ENCODE measurements at regions not wholly inside any gene's neighbourhood (a gene's known extent, or its start where the extent isn't known, plus 50 kb on each side); places are given as distances from the start of the nearest gene placed in this dataset.
"Not testable (repeated sequence)": the region's sequence is repeated elsewhere in the genome, so short reads cannot be mapped to it uniquely, and the experiment has no call there.

- DNase-seq (ENCODE audit: low spot score): no peak
Observed at GRCh38 chr15:36177590-36178302, 401.7 kb upstream of the CDIN1 start.

DNA sequence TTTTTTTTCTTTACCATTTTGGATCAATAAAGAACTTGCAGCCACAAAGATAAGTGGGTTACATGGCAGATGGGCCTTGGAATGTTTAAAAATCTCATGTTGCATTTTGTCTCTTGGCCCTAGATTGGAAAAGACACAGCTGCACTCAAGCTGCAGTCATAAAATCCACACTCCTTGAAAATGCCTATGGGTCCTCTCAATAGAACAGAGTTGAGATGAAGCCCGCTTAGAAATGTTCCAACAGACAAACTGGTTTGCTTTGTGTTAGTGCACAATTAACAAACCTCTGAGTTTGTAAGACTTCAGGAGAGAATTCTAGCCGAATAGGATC lies 401.2 kb upstream of the CDIN1 start:
- DNase-seq (ENCODE audit: low spot score): no peak

- no peak for DNase-seq (ENCODE audit: low spot score)
Observed at GRCh38 chr15:36183201-36183600, 396.2 kb upstream of the CDIN1 start.

- no peak for DNase-seq (ENCODE audit: low spot score)
Observed at GRCh38 chr15:36185438-36185837, 394.0 kb upstream of the CDIN1 start.

GRCh38 chr15:36185845-36186244 lies 393.6 kb upstream of the CDIN1 start:
- no peak for DNase-seq (ENCODE audit: low spot score)

GRCh38 chr15:36186376-36186775 lies 393.1 kb upstream of the CDIN1 start:
- DNase-seq (ENCODE audit: low spot score): no peak

DNA sequence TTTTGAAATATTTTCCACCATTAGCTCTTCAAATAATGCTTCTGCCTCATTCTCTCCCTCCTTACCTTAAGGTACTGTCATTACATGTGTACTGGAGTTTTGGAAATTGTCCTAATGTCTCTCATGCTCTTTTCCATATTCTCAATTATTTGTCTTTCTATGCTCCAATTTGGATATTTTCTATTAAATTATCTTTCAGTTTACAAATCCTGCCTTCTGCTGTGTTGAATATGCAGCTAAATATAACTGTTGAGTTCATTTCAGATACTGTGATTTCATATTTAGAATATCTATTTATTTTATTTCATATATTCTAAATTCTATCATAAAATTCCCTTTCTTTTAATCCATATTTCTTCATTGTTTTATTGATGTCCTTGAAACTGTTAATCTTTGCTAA lies 388.0 kb upstream of the CDIN1 start:
- DNase-seq (ENCODE audit: low spot score): no peak

DNA sequence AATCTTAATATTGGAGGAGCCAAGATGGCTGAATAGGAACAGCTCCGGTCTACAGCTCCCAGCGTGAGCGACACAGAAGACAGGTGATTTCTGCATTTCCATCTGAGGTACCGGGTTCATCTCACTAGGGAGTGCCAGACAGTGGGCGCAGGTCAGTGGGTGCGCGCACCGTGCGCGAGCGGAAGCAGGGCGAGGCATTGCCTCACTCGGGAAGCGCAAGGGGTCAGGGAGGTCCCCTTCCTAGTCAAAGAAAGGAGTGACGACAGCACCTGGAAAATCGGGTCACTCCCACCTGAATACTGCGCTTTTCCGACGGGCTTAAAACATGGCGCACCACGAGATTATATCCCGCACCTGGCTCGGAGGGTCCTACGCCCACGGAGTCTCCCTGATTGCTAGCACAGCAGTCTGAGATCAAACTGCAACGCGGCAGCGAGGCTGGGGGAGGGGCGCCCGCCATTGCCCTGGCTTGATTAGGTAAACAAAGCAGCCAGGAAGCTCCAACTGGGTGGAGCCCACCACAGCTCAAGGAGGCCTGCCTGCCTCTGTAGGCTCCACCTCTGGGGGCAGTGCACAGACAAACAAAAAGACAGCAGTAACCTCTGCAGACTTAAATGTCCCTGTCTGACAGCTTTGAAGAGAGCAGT lies 383.9 kb upstream of the CDIN1 start:
- DNase-seq (ENCODE audit: low spot score): not testable (repeated sequence)

- DNase-seq (ENCODE audit: low spot score): no peak
Observed at GRCh38 chr15:36208868-36209582, 370.4 kb upstream of the CDIN1 start.

DNA sequence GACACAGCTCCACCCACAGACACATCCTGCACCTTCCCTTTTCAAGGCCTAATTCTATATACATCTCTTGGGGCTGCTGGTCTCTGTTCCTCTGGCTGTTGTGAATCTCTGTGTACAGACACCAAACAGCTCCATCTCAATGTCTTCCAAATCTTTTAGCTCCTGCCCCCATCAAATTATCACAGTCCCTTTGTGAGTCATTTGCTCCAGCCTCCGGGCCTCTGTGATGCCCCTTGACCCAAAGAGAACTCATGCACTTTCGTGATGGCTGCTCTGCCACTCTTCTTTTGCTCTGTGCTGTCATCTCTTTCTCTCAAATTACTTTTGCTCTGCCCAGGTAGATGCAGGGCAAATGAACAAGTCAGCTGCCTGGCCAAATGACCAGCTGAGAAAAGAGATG lies 369.0 kb upstream of the CDIN1 start:
- no peak for DNase-seq (ENCODE audit: low spot score)

DNA sequence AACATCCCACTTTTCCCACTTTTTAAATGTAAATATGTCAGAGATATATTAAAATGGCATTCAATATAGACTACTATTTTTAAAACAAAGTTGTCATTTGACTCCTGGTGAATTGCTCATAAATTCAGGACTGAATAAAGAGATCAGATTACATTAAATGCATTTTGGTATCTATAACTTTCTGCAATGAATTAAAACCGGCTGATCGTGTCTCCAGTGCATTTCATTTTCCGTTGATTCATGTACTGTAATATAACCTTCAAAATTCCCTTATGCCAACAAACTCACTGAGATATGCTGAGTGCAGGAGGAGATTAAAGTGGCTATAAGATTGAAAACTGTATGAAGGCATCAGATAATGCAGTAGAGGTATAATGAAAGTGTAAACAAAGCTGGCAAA lies 361.1 kb upstream of the CDIN1 start:
- no peak for DNase-seq (ENCODE audit: low spot score)

GRCh38 chr15:36218991-36219390 lies 360.4 kb upstream of the CDIN1 start:
- DNase-seq (ENCODE audit: low spot score): no peak

DNA sequence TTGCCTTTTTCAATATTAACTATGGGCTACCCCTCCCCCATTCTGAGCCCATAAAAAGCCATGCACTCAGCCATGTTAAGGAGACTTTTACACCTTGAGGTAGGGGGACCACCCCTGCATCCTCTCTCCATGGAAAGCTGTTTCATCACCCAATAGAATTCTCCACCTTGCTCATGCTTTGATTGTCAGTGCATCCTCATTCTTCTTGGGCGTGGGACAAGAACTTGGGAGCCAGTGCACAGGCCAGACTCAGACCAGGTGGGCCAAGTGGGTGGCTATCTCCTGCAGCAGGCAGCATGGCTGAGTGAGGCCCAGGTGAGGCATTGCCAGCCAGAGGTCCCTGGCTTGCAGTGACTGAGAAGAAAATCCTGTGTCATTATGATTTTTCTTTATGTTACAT lies 357.4 kb upstream of the CDIN1 start:
- DNase-seq (ENCODE audit: low spot score): no peak

- no peak for DNase-seq (ENCODE audit: low spot score)
Observed at GRCh38 chr15:36230776-36231175, 348.6 kb upstream of the CDIN1 start.

- DNase-seq (ENCODE audit: low spot score): no peak
Observed at GRCh38 chr15:36232491-36232890, 346.9 kb upstream of the CDIN1 start.

GRCh38 chr15:36234743-36235142 lies 344.7 kb upstream of the CDIN1 start:
- no peak for DNase-seq (ENCODE audit: low spot score)

- DNase-seq (ENCODE audit: low spot score): no peak
Observed at GRCh38 chr15:36235173-36235572, 344.3 kb upstream of the CDIN1 start.

DNA sequence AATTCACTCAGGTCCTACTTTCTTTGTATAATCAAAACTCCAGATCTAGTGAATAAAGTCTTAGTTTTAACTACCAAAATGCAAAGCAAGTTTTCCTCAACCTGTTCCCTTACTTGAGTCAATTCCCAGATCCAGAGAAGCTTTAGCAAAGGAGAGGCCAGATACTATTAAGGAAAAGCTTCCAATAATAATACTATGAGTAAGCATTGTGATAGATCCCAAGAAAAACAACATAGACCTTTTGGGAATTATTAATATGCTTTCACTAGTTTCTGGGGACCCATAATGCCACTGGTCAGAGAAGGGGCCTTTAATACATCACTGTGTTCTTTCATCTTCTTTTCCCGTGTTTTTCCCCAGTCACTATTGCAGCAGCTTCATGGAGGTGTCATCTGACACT lies 339.9 kb upstream of the CDIN1 start:
- DNase-seq (ENCODE audit: low spot score): no peak

DNA sequence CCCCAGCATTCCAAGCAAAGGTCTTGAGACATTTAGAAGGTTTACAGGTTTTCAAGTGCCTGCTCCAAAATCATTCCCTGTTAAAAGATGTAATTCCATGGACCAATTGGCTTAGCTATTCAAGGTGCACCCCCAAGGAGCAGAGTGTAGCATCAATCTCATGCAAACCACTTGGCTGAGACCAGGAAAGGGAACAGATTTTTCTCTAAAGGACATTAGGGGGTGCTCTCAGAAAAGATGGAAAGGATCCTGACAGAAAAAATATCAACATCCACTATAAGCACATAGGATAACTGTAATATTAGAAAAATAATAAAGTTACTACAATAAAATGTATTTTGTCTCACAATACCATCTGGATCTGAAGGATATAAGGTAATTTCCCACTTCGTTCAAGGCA lies 328.0 kb upstream of the CDIN1 start:
- DNase-seq (ENCODE audit: low spot score): no peak

GRCh38 chr15:36252146-36252711 lies 327.2 kb upstream of the CDIN1 start:
- DNase-seq (ENCODE audit: low spot score): no peak

GRCh38 chr15:36254426-36254825 lies 325.0 kb upstream of the CDIN1 start:
- DNase-seq (ENCODE audit: low spot score): no peak

DNA sequence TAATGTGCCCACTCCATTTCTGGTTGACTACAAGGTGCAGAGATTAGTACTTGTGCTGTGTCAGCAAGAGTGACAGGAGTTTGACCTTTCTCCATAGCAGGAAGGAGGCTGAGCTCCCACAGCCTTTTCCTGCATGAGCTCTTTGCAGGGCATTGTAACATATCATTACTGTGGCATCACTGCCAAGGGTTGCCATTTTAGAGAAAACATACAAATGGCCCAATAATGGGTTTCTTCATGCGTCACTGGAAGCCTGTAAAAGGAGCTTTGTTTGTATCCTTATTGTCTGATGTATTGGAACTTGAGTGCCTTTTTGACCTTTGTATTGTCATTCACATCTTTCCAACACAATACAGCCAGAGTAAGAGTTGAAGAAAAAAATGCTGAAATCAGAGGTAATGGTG lies 323.0 kb upstream of the CDIN1 start:
- no peak for DNase-seq (ENCODE audit: low spot score)

DNA sequence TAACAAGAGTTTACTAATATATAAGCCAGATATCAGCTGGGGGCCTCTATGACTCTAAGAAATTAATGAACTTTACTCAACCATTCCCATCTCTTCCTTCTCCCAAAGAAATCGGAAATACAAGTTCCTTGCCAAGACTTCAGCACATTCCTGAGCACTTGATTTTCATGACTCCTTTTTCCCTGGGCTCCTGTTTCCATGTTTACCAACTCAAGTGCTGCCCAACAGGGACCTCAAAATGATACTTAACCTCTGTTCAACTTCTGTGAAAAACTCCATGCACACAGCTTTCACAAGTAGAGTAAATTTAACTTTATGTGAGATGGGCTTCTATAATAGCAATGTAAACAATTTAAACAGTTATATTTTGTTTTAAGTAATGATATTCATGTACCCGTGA lies 315.8 kb upstream of the CDIN1 start:
- no peak for DNase-seq (ENCODE audit: low spot score)
